ENCODE measurements at regions not wholly inside any gene's neighbourhood (a gene's known extent, or its start where the extent isn't known, plus 50 kb on each side); places are given as distances from the start of the nearest gene placed in this dataset.

- TF ChIP-seq POLR2AphosphoS5 (IDR thresholded peaks at IDR 0.05; ENCODE audit: low read depth, low read length): no peak
- TF ChIP-seq POLR2A (IDR thresholded peaks at IDR 0.05; ENCODE audit: low read depth, low read length): no peak
- no peak for TF ChIP-seq TAF1 (IDR thresholded peaks at IDR 0.05; ENCODE audit: borderline replicate concordance, low read depth, low read length)
These were observed 226.5 kb downstream of the DTWD2 start for GRCh38 chr5:118761814-118762213.

Data from GM12892 (cell line).